Vagina (tissue), 2 donors: ENCODE measurements at regions not wholly inside any gene's neighbourhood (a gene's known extent, or its start where the extent isn't known, plus 50 kb on each side); places are given as distances from the start of the nearest gene placed in this dataset.

Experiments
- DNase-seq, 2 donors: peaks; one replicate each; pipeline ENCODE4 v3.0.0-alpha.2; 2017; ENCODE audit errors: extremely low spot score in 2 of 2
- H3K27ac ChIP-seq: fragments of 200-600 bp; sonication (generic); one replicate; pipeline ENCODE4 v1.5.1; 2019
- H3K27me3 ChIP-seq: fragments of 200-600 bp; sonication (generic); one replicate; pipeline ENCODE4 v1.5.1; 2019
- H3K36me3 ChIP-seq, 2 donors: fragments of 200-600 bp; sonication (generic); one replicate each; pipeline ENCODE4 v1.5.1; 2017 to 2019
- H3K4me1 ChIP-seq: fragments of 200-600 bp; sonication (generic); one replicate; pipeline ENCODE4 v1.5.1; 2019
- H3K4me3 ChIP-seq, 2 donors: fragments of 200-600 bp; sonication (generic); 1 replicate in 1 of 2; 2 replicates in 1 of 2; pipeline ENCODE4 v1.5.1; 2016 to 2019
- H3K9me3 ChIP-seq: fragments of 200-600 bp; sonication (generic); one replicate; pipeline ENCODE4 v1.5.1; 2019
- POLR2A ChIP-seq, 2 donors: fragments of 450-650 bp; IDR thresholded peaks; one replicate each; pipeline ENCODE4 v1.6.1; 2017; ENCODE audit warnings: antibody characterized with exemption in 2 of 2, mild to moderate bottlenecking in 2 of 2, moderate library complexity in 2 of 2
- POLR2AphosphoS5 ChIP-seq, 2 donors: sonication (generic); formaldehyde crosslinking; IDR thresholded peaks; one replicate each; pipeline ENCODE4 v1.9.0; 2017; ENCODE audit warnings: antibody characterized with exemption in 2 of 2, mild to moderate bottlenecking in 2 of 2, low read depth in 1 of 2; ENCODE audit not compliant: insufficient read depth in 1 of 2
- intact Hi-C: fragments of 100-400 bp; cut with DNase I; formaldehyde crosslinking; loops from one replicate; pipeline ENCODE4 v1.15.1; 2023
- TF ChIP-seq, protein P1 (sequence below), 3 experiments: fragments of 450-650 bp in 2 of 3; fragments of 200-600 bp in 1 of 3; sonication (generic) in 1 of 3; IDR thresholded peaks; one replicate each; pipeline ENCODE4 v1.5.1; 2017 to 2019; ENCODE audit warnings: antibody characterized with exemption in 3 of 3, mild to moderate bottlenecking in 2 of 3, moderate library complexity in 2 of 3

GRCh38 chr4:23560748-23561147 is 329.1 kb downstream of the PPARGC1A start:
- intact Hi-C loops: no loop called here
- H3K4me3 ChIP-seq: no peak overlapping the region
- no peak for TF ChIP-seq POLR2AphosphoS5 (IDR thresholded peaks at IDR 0.05; ENCODE audit: insufficient read depth in 1 of 2, low read depth in 1 of 2)

DNA sequence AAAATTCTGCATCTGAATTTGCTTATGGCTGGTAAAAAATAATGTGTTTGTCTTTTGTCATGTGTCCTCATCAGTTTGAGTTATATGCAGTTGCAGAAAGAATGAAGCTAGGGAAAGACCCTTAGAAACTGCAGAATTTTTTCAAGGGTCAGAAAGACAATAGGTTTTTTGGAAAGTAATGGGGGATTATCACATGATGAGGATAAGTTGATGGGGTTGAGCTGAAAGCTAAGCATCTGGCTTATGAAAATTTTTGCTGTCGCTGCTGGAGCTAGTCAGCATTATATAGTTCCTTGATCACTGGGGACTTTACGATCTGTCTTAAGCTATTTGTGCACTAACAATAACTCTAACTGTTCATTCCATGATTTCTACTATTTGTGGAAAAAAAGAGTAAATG is 331.7 kb downstream of the PPARGC1A start:
- no peak overlapping the region for H3K27ac ChIP-seq
- intact Hi-C loops: no loop called here
- TF ChIP-seq, protein P1, sequence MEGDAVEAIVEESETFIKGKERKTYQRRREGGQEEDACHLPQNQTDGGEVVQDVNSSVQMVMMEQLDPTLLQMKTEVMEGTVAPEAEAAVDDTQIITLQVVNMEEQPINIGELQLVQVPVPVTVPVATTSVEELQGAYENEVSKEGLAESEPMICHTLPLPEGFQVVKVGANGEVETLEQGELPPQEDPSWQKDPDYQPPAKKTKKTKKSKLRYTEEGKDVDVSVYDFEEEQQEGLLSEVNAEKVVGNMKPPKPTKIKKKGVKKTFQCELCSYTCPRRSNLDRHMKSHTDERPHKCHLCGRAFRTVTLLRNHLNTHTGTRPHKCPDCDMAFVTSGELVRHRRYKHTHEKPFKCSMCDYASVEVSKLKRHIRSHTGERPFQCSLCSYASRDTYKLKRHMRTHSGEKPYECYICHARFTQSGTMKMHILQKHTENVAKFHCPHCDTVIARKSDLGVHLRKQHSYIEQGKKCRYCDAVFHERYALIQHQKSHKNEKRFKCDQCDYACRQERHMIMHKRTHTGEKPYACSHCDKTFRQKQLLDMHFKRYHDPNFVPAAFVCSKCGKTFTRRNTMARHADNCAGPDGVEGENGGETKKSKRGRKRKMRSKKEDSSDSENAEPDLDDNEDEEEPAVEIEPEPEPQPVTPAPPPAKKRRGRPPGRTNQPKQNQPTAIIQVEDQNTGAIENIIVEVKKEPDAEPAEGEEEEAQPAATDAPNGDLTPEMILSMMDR (IDR thresholded peaks at IDR 0.05): no peak
- TF ChIP-seq POLR2A (IDR thresholded peaks at IDR 0.05): no peak
- no peaks in the 10 kb centered on the region for H3K27me3 ChIP-seq
- no peak for DNase-seq
- H3K36me3 ChIP-seq: no peaks in the 10 kb centered on the region
- no peak overlapping the region for H3K4me3 ChIP-seq
- no peaks in the 10 kb centered on the region for H3K4me1 ChIP-seq
- H3K9me3 ChIP-seq: no peaks in the 10 kb centered on the region

More at GRCh38 chr4:23560748-23561147, 329.1 kb downstream of the PPARGC1A start:
- Histone ChIP-seq H3K4me1 (no peaks in the 10 kb centered on the region), H3K27ac (no peak overlapping the region), H3K36me3 (no peaks in the 10 kb centered on the region), H3K9me3 (no peaks in the 10 kb centered on the region), H3K27me3 (no peaks in the 10 kb centered on the region)
- DNase-seq: no peak

DNA sequence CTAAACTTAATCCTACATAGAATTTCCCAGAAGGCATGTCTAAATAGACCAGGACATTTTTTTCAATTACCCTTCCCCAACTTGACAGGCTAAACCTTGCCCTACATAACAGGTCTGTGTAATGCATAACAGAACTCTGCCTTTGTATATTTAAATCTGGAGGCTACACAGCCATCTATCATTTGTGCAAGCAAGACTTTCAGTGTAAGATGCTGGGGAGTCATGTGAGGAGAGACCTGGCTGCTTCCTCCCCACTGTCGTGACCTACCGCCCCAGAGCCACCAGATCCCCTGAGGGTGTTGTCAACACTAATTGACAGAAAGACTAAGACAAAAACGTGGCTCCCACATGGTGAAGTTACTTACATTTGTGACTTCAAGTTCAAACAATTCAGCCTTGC is 342.2 kb downstream of the PPARGC1A start:
- Histone ChIP-seq H3K4me1 (no peaks in the 10 kb centered on the region), H3K27ac (no peak overlapping the region), H3K4me3 (no peak overlapping the region), H3K36me3 (no peaks in the 10 kb centered on the region), H3K9me3 (no peaks in the 10 kb centered on the region), H3K27me3 (no peaks in the 10 kb centered on the region)
- TF ChIP-seq, protein P1 (IDR thresholded peaks at IDR 0.05): no peak
- TF ChIP-seq POLR2AphosphoS5 (IDR thresholded peaks at IDR 0.05; ENCODE audit: insufficient read depth in 1 of 2, low read depth in 1 of 2): no peak
- TF ChIP-seq POLR2A (IDR thresholded peaks at IDR 0.05): no peak
- no peak for DNase-seq
- intact Hi-C loops: no loop called here

- H3K36me3 ChIP-seq: no peaks in the 10 kb centered on the region
- intact Hi-C loops: no loop called here
- no peak overlapping the region for H3K27ac ChIP-seq
- H3K9me3 ChIP-seq: no peaks in the 10 kb centered on the region
- H3K27me3 ChIP-seq: no peaks in the 10 kb centered on the region
- no peaks in the 10 kb centered on the region for H3K4me1 ChIP-seq
- DNase-seq: no peak
- H3K4me3 ChIP-seq: no peak overlapping the region
- no peak for TF ChIP-seq POLR2A (IDR thresholded peaks at IDR 0.05)
- no peak for TF ChIP-seq POLR2AphosphoS5 (IDR thresholded peaks at IDR 0.05; ENCODE audit: insufficient read depth in 1 of 2, low read depth in 1 of 2)
Measured at GRCh38 chr4:23547096-23547495, 342.8 kb downstream of the PPARGC1A start.

- TF ChIP-seq POLR2A (IDR thresholded peaks at IDR 0.05) (no peak), POLR2AphosphoS5 (IDR thresholded peaks at IDR 0.05; ENCODE audit: insufficient read depth in 1 of 2, low read depth in 1 of 2) (no peak)
- TF ChIP-seq, protein P1 (IDR thresholded peaks at IDR 0.05): no peak
- intact Hi-C loops: no loop called here
- H3K27me3 ChIP-seq: no peaks in the 10 kb centered on the region
Measured at GRCh38 chr4:23539969-23540569, 349.8 kb downstream of the PPARGC1A start.

DNA sequence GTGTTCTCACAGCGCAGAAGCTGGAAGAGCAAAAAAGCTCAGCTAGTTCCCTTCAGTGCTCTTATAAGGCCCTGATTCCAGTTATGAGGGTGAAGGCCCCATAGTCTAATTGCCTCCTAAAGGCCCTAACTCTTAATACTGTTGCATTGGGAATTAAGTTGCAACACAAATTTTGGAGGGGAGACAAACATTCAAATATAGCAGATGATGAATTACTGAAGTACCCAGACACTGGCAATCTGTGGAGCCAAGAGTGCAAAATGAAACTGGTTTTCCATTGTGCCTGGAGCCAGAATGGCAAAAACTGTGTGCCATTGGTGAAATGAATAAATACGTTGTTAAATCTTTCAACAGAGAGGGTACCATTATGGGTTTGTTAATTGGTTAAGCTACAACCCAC is 356.0 kb downstream of the PPARGC1A start:
- Histone ChIP-seq H3K9me3 (no peaks in the 10 kb centered on the region), H3K4me3 (no peak overlapping the region), H3K4me1 (no peaks in the 10 kb centered on the region), H3K36me3 (no peaks in the 10 kb centered on the region), H3K27ac (no peak overlapping the region), H3K27me3 (no peaks in the 10 kb centered on the region)
- TF ChIP-seq POLR2AphosphoS5 (IDR thresholded peaks at IDR 0.05; ENCODE audit: insufficient read depth in 1 of 2, low read depth in 1 of 2): no peak
- TF ChIP-seq, protein P1 (IDR thresholded peaks at IDR 0.05): no peak
- intact Hi-C loops: no loop called here
- no peak for DNase-seq

More at GRCh38 chr4:23539969-23540569, 349.8 kb downstream of the PPARGC1A start:
- Histone ChIP-seq H3K4me3 (no peak overlapping the region), H3K36me3 (no peaks in the 10 kb centered on the region), H3K4me1 (no peaks in the 10 kb centered on the region), H3K27ac (no peak overlapping the region), H3K9me3 (no peaks in the 10 kb centered on the region)
- DNase-seq: no peak
